ENCODE measurements at regions not wholly inside any gene's neighbourhood (a gene's known extent, or its start where the extent isn't known, plus 50 kb on each side); places are given as distances from the start of the nearest gene placed in this dataset.

GRCh38 chr3:14330508-14330907 is 71.9 kb upstream of the SLC6A6 start:
- Histone ChIP-seq H3K4me3 (no peak overlapping the region), H3K9me3 (no peaks in the 10 kb centered on the region), H3K36me3 (no peaks in the 10 kb centered on the region), H3K4me1 (peaks cover 0 to under 1% (median 0%) of the 10 kb centered on the region in 4 donors), H3K27me3 (peaks cover 0 to 3% of the 10 kb centered on the region in 2 donors), H3K27ac (no peak overlapping the region)
- DNase-seq: no peak
- intact Hi-C loops (cut with DNase I; ENCODE audit: low total_unique reads): no loop called here
- TF ChIP-seq, protein P1, sequence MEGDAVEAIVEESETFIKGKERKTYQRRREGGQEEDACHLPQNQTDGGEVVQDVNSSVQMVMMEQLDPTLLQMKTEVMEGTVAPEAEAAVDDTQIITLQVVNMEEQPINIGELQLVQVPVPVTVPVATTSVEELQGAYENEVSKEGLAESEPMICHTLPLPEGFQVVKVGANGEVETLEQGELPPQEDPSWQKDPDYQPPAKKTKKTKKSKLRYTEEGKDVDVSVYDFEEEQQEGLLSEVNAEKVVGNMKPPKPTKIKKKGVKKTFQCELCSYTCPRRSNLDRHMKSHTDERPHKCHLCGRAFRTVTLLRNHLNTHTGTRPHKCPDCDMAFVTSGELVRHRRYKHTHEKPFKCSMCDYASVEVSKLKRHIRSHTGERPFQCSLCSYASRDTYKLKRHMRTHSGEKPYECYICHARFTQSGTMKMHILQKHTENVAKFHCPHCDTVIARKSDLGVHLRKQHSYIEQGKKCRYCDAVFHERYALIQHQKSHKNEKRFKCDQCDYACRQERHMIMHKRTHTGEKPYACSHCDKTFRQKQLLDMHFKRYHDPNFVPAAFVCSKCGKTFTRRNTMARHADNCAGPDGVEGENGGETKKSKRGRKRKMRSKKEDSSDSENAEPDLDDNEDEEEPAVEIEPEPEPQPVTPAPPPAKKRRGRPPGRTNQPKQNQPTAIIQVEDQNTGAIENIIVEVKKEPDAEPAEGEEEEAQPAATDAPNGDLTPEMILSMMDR (IDR thresholded peaks at IDR 0.05): no peak

- no peaks in the 10 kb centered on the region for H3K4me1 ChIP-seq
- TF ChIP-seq, protein P1 (IDR thresholded peaks at IDR 0.05): no peak
- no peaks in the 10 kb centered on the region for H3K9me3 ChIP-seq
- no peaks in the 10 kb centered on the region for H3K36me3 ChIP-seq
- intact Hi-C loops (cut with DNase I; ENCODE audit: low total_unique reads): no loop called here
- peaks cover 0 to 9% of the 10 kb centered on the region in 2 donors for H3K27me3 ChIP-seq
- no peak overlapping the region for H3K27ac ChIP-seq
- no peak overlapping the region for H3K4me3 ChIP-seq
- no peak for DNase-seq
Measured at GRCh38 chr3:14331251-14331650, 71.2 kb upstream of the SLC6A6 start.

GRCh38 chr3:14332392-14332791 is 70.0 kb upstream of the SLC6A6 start:
- Histone ChIP-seq H3K36me3 (no peaks in the 10 kb centered on the region), H3K4me3 (no peak overlapping the region), H3K4me1 (no peaks in the 10 kb centered on the region), H3K27ac (no peak overlapping the region), H3K9me3 (no peaks in the 10 kb centered on the region), H3K27me3 (peaks cover 0 to 13% of the 10 kb centered on the region in 2 donors)
- no peak for DNase-seq
- intact Hi-C loops (cut with DNase I; ENCODE audit: low total_unique reads): no loop called here
- TF ChIP-seq, protein P1 (IDR thresholded peaks at IDR 0.05): no peak

DNA sequence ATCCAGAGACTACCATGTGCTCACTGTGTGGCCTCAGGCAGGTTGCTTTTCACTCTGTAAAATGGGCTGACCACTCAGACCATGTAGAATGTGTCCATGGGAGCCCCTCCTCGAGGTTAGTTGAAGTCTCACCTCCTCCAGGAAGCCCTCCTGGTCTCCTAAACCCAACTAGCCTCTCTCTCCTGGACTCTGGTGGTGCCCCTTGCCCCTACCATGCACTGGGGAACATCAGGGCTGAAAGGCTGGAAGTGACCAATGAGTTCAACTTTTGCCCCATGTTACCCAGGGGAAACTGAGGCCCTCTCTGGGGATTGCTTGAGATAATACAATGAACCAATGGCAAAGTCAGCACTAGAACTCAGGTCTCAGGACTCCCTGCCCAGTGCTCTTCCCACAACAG is 69.2 kb upstream of the SLC6A6 start:
- Histone ChIP-seq H3K9me3 (no peaks in the 10 kb centered on the region), H3K4me3 (no peak overlapping the region), H3K27me3 (peaks cover 0 to 13% of the 10 kb centered on the region in 2 donors), H3K4me1 (no peaks in the 10 kb centered on the region), H3K27ac (no peak overlapping the region), H3K36me3 (no peaks in the 10 kb centered on the region)
- intact Hi-C loops (cut with DNase I; ENCODE audit: low total_unique reads): no loop called here
- TF ChIP-seq, protein P1 (IDR thresholded peaks at IDR 0.05): no peak
- no peak for DNase-seq

- intact Hi-C loops (cut with DNase I; ENCODE audit: low total_unique reads): no loop called here
- Histone ChIP-seq H3K27me3 (peaks cover 0 to 13% of the 10 kb centered on the region in 2 donors), H3K36me3 (no peaks in the 10 kb centered on the region), H3K4me1 (no peaks in the 10 kb centered on the region), H3K9me3 (no peaks in the 10 kb centered on the region), H3K4me3 (no peak overlapping the region), H3K27ac (no peak overlapping the region)
- TF ChIP-seq, protein P1 (IDR thresholded peaks at IDR 0.05): no peak
- no peak for DNase-seq
Measured at GRCh38 chr3:14333621-14334020, 68.8 kb upstream of the SLC6A6 start.

DNA sequence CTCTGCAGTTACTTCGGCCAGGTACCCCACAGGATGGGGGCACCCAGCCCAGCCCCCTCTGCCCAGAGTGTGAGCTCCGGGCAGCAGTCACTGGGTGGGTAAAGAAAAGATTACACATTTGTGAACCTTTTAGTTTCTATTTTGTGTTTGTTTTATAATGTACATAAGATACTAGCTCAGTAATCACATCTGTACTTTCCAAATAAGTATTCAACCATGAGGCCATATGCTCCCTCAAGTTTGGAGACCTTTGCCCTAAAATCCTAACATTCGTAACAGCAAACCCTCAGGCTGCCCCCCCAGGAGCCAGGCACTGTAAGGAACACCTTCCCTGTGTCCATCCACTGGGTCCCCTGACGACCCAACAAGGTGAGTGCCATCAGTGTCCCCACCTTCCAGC is 68.3 kb upstream of the SLC6A6 start:
- no peaks in the 10 kb centered on the region for H3K36me3 ChIP-seq
- TF ChIP-seq, protein P1 (IDR thresholded peaks at IDR 0.05): no peak

More for the DNA sequence above, 68.3 kb upstream of the SLC6A6 start:
- H3K9me3 ChIP-seq: no peaks in the 10 kb centered on the region
- H3K27me3 ChIP-seq: peaks cover 0 to 13% of the 10 kb centered on the region in 2 donors
- H3K27ac ChIP-seq: no peak overlapping the region
- no peak overlapping the region for H3K4me3 ChIP-seq
- intact Hi-C loops (cut with DNase I; ENCODE audit: low total_unique reads): no loop called here
- DNase-seq: no peak
- H3K4me1 ChIP-seq: no peaks in the 10 kb centered on the region

Measured in tibial artery (tissue), 4 donors.